Stimulated activated CD8-positive, alpha-beta memory T cell treated with anti-CD3 and anti-CD28 coated beads, Interleukin-7, amount 100 ng/mL, for 4 hours (primary cell): ENCODE measurements at regions not wholly inside any gene's neighbourhood (a gene's known extent, or its start where the extent isn't known, plus 50 kb on each side); places are given as distances from the start of the nearest gene placed in this dataset.
"Not testable (repeated sequence)": the region's sequence is repeated elsewhere in the genome, so short reads cannot be mapped to it uniquely, and the experiment has no call there.

Source experiments
- DNase-seq, 2 donors: peaks; one replicate each; pipeline ENCODE4 v3.0.0-alpha.2; 2020; ENCODE audit warnings: low read depth in 2 of 2

- DNase-seq, result no peak
Observed at GRCh38 chr6:100322886-100323285, 141.8 kb downstream of the SIM1 start.

- DNase-seq, result no peak
Observed at GRCh38 chr6:100320686-100321085, 144.0 kb downstream of the SIM1 start.

- no peak for DNase-seq
Observed at GRCh38 chr6:100317031-100317430, 147.7 kb downstream of the SIM1 start.

- no peak for DNase-seq
Observed at GRCh38 chr6:100314186-100314585, 150.5 kb downstream of the SIM1 start.

GRCh38 chr6:100311707-100312251, 152.9 kb downstream of the SIM1 start:
- DNase-seq, result no peak

GRCh38 chr6:100309174-100309573, 155.5 kb downstream of the SIM1 start:
- DNase-seq, result no peak

- DNase-seq, result no peak
Observed at GRCh38 chr6:100307561-100307960, 157.2 kb downstream of the SIM1 start.

- DNase-seq, result no peak
Observed at GRCh38 chr6:100305209-100305869, 159.4 kb downstream of the SIM1 start.

GRCh38 chr6:100304575-100304974, 160.1 kb downstream of the SIM1 start:
- DNase-seq, result no peak

- DNase-seq, result no peak
Observed at GRCh38 chr6:100301731-100302130, 163.0 kb downstream of the SIM1 start.

GRCh38 chr6:100300221-100300736, 164.4 kb downstream of the SIM1 start:
- no peak for DNase-seq

- no peak for DNase-seq
Observed at GRCh38 chr6:100296810-100297544, 167.7 kb downstream of the SIM1 start.

GRCh38 chr6:100295172-100295571, 169.5 kb downstream of the SIM1 start:
- DNase-seq, result not testable (repeated sequence)

GRCh38 chr6:100289285-100289684, 175.4 kb downstream of the SIM1 start:
- DNase-seq, result no peak

- no peak for DNase-seq
Observed at GRCh38 chr6:100288311-100288710, 176.4 kb downstream of the SIM1 start.

GRCh38 chr6:100283285-100283684, 181.4 kb downstream of the SIM1 start:
- DNase-seq, result no peak

GRCh38 chr6:100281471-100281901, 183.2 kb downstream of the SIM1 start:
- DNase-seq, result no peak

- DNase-seq, result no peak
Observed at GRCh38 chr6:100276311-100277057, 188.2 kb downstream of the SIM1 start.

GRCh38 chr6:100274147-100274546, 190.6 kb downstream of the SIM1 start:
- DNase-seq, result no peak

- no peak for DNase-seq
Observed at GRCh38 chr6:100271625-100272024, 193.1 kb downstream of the SIM1 start.

- no peak for DNase-seq
Observed at GRCh38 chr6:100271202-100271601, 193.5 kb downstream of the SIM1 start.

GRCh38 chr6:100269189-100269588, 195.5 kb downstream of the SIM1 start:
- DNase-seq, result no peak
